Mammary epithelial cell (primary cell): ENCODE measurements at regions not wholly inside any gene's neighbourhood (a gene's known extent, or its start where the extent isn't known, plus 50 kb on each side); places are given as distances from the start of the nearest gene placed in this dataset.

Source experiments
- EZH2 ChIP-seq: IDR thresholded peaks from 2 replicates; pipeline ENCODE4 v1.6.1; 2012; ENCODE audit warnings: low read length, inconsistent platforms, borderline replicate concordance
- TF ChIP-seq, protein P1 (sequence below), 2 donors: IDR thresholded peaks in 1 of 2; conservative IDR thresholded peaks in 1 of 2; 2 replicates each; pipeline ENCODE4 v1.5.1; 2011 to 2012; ENCODE audit warnings: inconsistent platforms in 2 of 2, low read length in 2 of 2, mild to moderate bottlenecking in 2 of 2, control low read depth in 1 of 2, low read depth in 1 of 2; ENCODE audit not compliant: insufficient read depth in 1 of 2; ENCODE audit errors: extremely low read depth in 1 of 2

DNA sequence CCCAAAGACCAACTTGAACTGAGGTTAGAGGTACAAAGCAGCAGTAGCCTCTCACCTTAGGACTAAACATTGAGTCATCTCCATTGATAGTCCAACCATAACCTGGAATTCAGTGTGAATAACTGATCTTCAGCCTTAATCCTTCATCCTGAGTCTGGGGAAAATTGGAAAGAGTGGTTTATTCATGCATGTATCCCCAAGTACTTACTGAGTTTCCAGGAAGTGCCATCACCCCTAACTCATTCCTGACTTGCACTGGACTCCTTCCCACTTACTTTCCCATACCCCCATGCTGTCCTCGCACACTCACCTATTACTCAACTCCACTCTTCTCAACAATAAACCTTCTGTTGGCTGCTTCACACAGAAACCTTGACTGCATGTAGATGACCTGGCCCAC lies 161.4 kb upstream of the ZNF462 start:
- TF ChIP-seq, protein P1, sequence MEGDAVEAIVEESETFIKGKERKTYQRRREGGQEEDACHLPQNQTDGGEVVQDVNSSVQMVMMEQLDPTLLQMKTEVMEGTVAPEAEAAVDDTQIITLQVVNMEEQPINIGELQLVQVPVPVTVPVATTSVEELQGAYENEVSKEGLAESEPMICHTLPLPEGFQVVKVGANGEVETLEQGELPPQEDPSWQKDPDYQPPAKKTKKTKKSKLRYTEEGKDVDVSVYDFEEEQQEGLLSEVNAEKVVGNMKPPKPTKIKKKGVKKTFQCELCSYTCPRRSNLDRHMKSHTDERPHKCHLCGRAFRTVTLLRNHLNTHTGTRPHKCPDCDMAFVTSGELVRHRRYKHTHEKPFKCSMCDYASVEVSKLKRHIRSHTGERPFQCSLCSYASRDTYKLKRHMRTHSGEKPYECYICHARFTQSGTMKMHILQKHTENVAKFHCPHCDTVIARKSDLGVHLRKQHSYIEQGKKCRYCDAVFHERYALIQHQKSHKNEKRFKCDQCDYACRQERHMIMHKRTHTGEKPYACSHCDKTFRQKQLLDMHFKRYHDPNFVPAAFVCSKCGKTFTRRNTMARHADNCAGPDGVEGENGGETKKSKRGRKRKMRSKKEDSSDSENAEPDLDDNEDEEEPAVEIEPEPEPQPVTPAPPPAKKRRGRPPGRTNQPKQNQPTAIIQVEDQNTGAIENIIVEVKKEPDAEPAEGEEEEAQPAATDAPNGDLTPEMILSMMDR (conservative IDR thresholded peaks at IDR 0.05 in 1 of 2, IDR thresholded peaks at IDR 0.05 in 1 of 2; ENCODE audit: extremely low read depth in 1 of 2, insufficient read depth in 1 of 2, low read depth in 1 of 2, low read length in 2 of 2), result no peak
- no peak for TF ChIP-seq EZH2
